ENCODE measurements at regions not wholly inside any gene's neighbourhood (a gene's known extent, or its start where the extent isn't known, plus 50 kb on each side); places are given as distances from the start of the nearest gene placed in this dataset.
"Not testable (repeated sequence)": the region's sequence is repeated elsewhere in the genome, so short reads cannot be mapped to it uniquely, and the experiment has no call there.

- Histone ChIP-seq H3K4me2 (no peak overlapping the region), H3K4me3 (no peak overlapping the region), H3K4me1 (no peaks in the 10 kb centered on the region), H3K9me3 (no peaks in the 10 kb centered on the region), H3K36me3 (no peaks in the 10 kb centered on the region), H4K20me1 (no peaks in the 10 kb centered on the region), H3K9ac (no peak overlapping the region), H3K27me3 (peaks cover 70% of the 10 kb centered on the region), H3K27ac (no peak overlapping the region)
- TF ChIP-seq Cebpa-rat (IDR thresholded peaks at IDR 0.05), result no peak
Observed at GRCh38 chrX:144494074-144494473, 610.2 kb downstream of the UBE2NL start.

- Histone ChIP-seq H3K9ac (no peak overlapping the region), H4K20me1 (no peaks in the 10 kb centered on the region), H3K27ac (no peak overlapping the region), H3K4me2 (no peak overlapping the region), H3K27me3 (peaks cover 63% of the 10 kb centered on the region), H3K36me3 (no peaks in the 10 kb centered on the region), H3K4me1 (no peaks in the 10 kb centered on the region), H3K9me3 (no peaks in the 10 kb centered on the region), H3K4me3 (no peak overlapping the region)
- no peak for TF ChIP-seq Cebpa-rat (IDR thresholded peaks at IDR 0.05)
Observed at GRCh38 chrX:144531877-144532276, 648.0 kb downstream of the UBE2NL start.

DNA sequence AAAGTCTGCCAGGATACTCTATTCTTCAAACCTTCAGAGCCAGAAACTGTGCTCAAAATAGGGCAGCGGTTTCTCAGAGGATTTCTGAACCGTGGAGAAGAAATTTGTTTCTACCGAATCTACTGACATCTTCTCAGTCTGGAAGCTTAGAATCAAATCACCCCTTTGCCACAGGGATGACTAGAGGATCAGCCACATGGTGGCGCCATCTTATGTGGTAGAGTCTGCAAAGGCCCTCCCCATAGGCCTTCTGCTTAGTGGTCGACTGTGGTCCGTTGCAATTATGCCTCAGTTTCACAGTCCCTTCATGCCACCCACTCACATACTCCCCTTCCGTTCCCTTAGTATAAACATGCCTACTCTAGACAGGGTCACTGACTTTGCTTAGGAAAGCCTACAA is 680.7 kb upstream of the SPANXN1 start:
- no peak for TF ChIP-seq Cebpa-rat (IDR thresholded peaks at IDR 0.05)
- no peaks in the 10 kb centered on the region for H3K9me3 ChIP-seq

DNA sequence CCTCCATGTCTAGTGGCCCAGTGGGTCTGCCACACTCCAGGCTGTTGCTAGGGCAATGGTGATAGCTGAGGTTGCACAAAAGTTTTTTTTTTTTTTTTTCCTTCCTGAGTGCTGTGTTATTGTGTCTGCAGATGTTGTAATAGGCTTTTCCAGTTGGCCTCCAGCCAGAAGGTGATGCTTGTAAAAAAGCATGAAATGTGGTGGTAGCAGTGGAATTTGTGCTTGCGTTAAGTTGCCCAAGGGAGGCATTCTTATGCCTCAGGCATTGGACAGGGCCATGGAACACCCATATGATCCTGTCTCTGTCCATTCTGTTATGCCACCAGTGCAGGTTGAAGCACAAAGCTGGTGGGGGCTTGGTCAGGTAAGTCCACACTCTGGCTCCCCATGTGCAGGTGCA is 660.5 kb upstream of the SPANXN1 start:
- Histone ChIP-seq H3K36me3 (no peaks in the 10 kb centered on the region), H3K4me2 (no peak overlapping the region), H3K27ac (no peak overlapping the region), H3K4me3 (no peak overlapping the region), H3K9ac (no peak overlapping the region), H3K4me1 (no peaks in the 10 kb centered on the region), H3K27me3 (peaks cover 56% of the 10 kb centered on the region), H4K20me1 (no peaks in the 10 kb centered on the region), H3K9me3 (no peaks in the 10 kb centered on the region)
- TF ChIP-seq Cebpa-rat (IDR thresholded peaks at IDR 0.05), result no peak

More for the DNA sequence above, 680.7 kb upstream of the SPANXN1 start:
- Histone ChIP-seq H3K4me1 (no peaks in the 10 kb centered on the region), H3K4me2 (no peak overlapping the region), H3K27ac (no peak overlapping the region), H3K27me3 (peaks cover 93% of the 10 kb centered on the region), H3K4me3 (no peak overlapping the region), H4K20me1 (no peaks in the 10 kb centered on the region), H3K36me3 (no peaks in the 10 kb centered on the region), H3K9ac (no peak overlapping the region)

DNA sequence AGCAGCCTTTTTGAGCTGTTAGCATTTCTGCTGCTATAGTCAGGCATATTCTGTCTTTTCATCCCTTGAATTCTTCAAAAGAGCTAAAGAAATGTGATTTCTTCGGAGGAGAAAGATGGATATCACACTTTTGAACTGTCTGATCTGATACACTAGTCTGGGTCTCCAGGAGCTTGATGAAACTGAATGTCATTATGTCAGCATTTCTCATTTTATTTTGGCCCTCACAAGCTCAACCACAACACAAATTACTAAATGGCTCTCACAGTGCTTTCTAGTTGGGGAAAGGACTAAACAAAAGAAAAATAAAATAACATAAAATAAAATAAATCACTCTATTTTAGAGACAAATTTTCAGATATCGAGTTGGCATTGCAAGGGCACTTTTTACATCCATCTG is 655.3 kb upstream of the SPANXN1 start:
- H4K20me1 ChIP-seq, result no peaks in the 10 kb centered on the region
- H3K9ac ChIP-seq, result no peak overlapping the region
- H3K36me3 ChIP-seq, result no peaks in the 10 kb centered on the region
- H3K4me2 ChIP-seq, result no peak overlapping the region
- H3K9me3 ChIP-seq, result no peaks in the 10 kb centered on the region
- H3K27ac ChIP-seq, result no peak overlapping the region
- TF ChIP-seq Cebpa-rat (IDR thresholded peaks at IDR 0.05), result no peak
- peaks cover 65% of the 10 kb centered on the region for H3K27me3 ChIP-seq
- H3K4me1 ChIP-seq, result no peaks in the 10 kb centered on the region
- H3K4me3 ChIP-seq, result no peak overlapping the region

DNA sequence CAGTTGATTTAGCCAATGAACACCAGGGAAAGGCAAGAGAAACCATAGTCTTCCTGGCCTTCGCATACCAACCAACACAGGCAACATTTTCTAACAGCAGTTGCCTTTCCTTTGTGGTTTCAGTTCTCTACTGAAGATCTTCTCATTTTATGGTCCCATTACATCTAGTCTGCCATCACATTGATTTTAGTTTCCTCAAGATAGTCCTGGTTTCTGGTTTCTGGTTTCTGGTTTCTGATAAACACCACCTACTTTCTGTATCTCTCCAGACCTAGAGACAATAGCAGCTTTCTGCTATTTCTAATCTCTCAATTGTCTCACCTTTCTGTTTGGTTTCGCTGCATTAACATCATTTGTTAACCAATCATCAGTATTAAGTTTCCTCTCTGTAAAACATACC is 646.3 kb upstream of the SPANXN1 start:
- no peak overlapping the region for H3K4me3 ChIP-seq
- no peak for TF ChIP-seq Cebpa-rat (IDR thresholded peaks at IDR 0.05)
- H3K27ac ChIP-seq, result no peak overlapping the region
- H4K20me1 ChIP-seq, result no peaks in the 10 kb centered on the region; the same call in 1 of the 2 replicates
- peaks cover 48% of the 10 kb centered on the region for H3K27me3 ChIP-seq
- peaks cover 15% of the 10 kb centered on the region for H3K9me3 ChIP-seq
- no peaks in the 10 kb centered on the region for H3K4me1 ChIP-seq
- no peaks in the 10 kb centered on the region for H3K36me3 ChIP-seq
- H3K9ac ChIP-seq, result no peak overlapping the region
- H3K4me2 ChIP-seq, result no peak overlapping the region

- Histone ChIP-seq H3K36me3 (no peaks in the 10 kb centered on the region), H3K9ac (no peak overlapping the region), H3K27me3 (peaks cover 56% of the 10 kb centered on the region), H3K4me1 (no peaks in the 10 kb centered on the region), H3K4me2 (no peak overlapping the region), H3K4me3 (no peak overlapping the region), H3K9me3 (no peaks in the 10 kb centered on the region), H3K27ac (no peak overlapping the region), H4K20me1 (no peaks in the 10 kb centered on the region)
- no peak for TF ChIP-seq Cebpa-rat (IDR thresholded peaks at IDR 0.05)
Observed at GRCh38 chrX:144612076-144612475, 635.2 kb upstream of the SPANXN1 start.

- Histone ChIP-seq H3K27ac (no peak overlapping the region), H4K20me1 (no peaks in the 10 kb centered on the region), H3K36me3 (no peaks in the 10 kb centered on the region), H3K27me3 (peaks cover 78% of the 10 kb centered on the region), H3K4me3 (no peak overlapping the region), H3K9ac (no peak overlapping the region), H3K4me1 (no peaks in the 10 kb centered on the region), H3K4me2 (no peak overlapping the region), H3K9me3 (no peaks in the 10 kb centered on the region)
- TF ChIP-seq Cebpa-rat (IDR thresholded peaks at IDR 0.05), result no peak
Observed at GRCh38 chrX:144616317-144616716, 631.0 kb upstream of the SPANXN1 start.

DNA sequence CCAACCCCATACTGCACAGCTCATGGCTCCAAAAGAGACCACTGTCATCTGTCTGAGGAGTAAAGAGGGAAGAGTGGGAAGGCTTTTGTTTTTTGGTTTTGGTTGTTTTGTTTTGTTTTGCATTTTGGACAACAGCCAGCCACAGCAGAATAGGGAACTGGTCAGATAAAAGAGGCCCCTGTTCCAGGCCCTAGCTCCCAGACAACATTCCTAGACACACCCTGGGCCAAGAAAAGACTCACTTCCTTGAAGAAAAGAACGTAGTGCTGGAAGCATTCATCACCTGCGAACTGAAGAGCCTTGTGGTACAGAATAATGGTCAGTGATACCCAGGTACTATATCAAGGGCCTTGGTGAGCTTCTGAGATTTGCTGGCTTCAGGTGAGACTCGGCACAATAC is 619.4 kb upstream of the SPANXN1 start:
- Histone ChIP-seq H3K4me3 (no peak overlapping the region), H3K4me2 (no peak overlapping the region), H3K27me3 (peaks cover 51% of the 10 kb centered on the region), H3K27ac (no peak overlapping the region), H3K36me3 (no peaks in the 10 kb centered on the region), H4K20me1 (no peaks in the 10 kb centered on the region), H3K9me3 (no peaks in the 10 kb centered on the region), H3K4me1 (no peaks in the 10 kb centered on the region), H3K9ac (no peak overlapping the region)
- TF ChIP-seq Cebpa-rat (IDR thresholded peaks at IDR 0.05), result no peak

- peaks cover 17% of the 10 kb centered on the region; the same call in 1 of the 2 replicates for H3K27me3 ChIP-seq
- not testable (repeated sequence) for H3K4me3 ChIP-seq, H3K4me2 ChIP-seq, H3K36me3 ChIP-seq, H3K27ac ChIP-seq, H3K9ac ChIP-seq, H3K4me1 ChIP-seq, H4K20me1 ChIP-seq, H3K9me3 ChIP-seq
Observed at GRCh38 chrX:144634451-144634850, 612.9 kb upstream of the SPANXN1 start.

- TF ChIP-seq Cebpa-rat (IDR thresholded peaks at IDR 0.05), result no peak
- no peak overlapping the region for H3K4me3 ChIP-seq
- H3K9ac ChIP-seq, result no peak overlapping the region
- no peaks in the 10 kb centered on the region for H3K36me3 ChIP-seq
- no peaks in the 10 kb centered on the region for H4K20me1 ChIP-seq
- peaks cover 20% of the 10 kb centered on the region for H3K27me3 ChIP-seq
- no peak overlapping the region for H3K4me2 ChIP-seq
- no peaks in the 10 kb centered on the region for H3K4me1 ChIP-seq
- no peak overlapping the region for H3K27ac ChIP-seq
- H3K9me3 ChIP-seq, result no peaks in the 10 kb centered on the region
Observed at GRCh38 chrX:144637731-144638130, 609.6 kb upstream of the SPANXN1 start.

Measured in BLaER1 (cell line).